Caki2 (cell line): ENCODE measurements at regions not wholly inside any gene's neighbourhood (a gene's known extent, or its start where the extent isn't known, plus 50 kb on each side); places are given as distances from the start of the nearest gene placed in this dataset.

ENCODE experiments used
- DNase-seq: peaks from one replicate; pipeline ENCODE4 v3.0.0-alpha.2; 2015; ENCODE audit warnings: low read depth
- in situ Hi-C: cut with HindIII; loops from 2 replicates; pipeline ENCODE4 v1.10.0; 2016; ENCODE audit warnings: low sequenced_read_pairs, low pct_unique_long_range_greater_than_20kb, mixed read lengths

DNA sequence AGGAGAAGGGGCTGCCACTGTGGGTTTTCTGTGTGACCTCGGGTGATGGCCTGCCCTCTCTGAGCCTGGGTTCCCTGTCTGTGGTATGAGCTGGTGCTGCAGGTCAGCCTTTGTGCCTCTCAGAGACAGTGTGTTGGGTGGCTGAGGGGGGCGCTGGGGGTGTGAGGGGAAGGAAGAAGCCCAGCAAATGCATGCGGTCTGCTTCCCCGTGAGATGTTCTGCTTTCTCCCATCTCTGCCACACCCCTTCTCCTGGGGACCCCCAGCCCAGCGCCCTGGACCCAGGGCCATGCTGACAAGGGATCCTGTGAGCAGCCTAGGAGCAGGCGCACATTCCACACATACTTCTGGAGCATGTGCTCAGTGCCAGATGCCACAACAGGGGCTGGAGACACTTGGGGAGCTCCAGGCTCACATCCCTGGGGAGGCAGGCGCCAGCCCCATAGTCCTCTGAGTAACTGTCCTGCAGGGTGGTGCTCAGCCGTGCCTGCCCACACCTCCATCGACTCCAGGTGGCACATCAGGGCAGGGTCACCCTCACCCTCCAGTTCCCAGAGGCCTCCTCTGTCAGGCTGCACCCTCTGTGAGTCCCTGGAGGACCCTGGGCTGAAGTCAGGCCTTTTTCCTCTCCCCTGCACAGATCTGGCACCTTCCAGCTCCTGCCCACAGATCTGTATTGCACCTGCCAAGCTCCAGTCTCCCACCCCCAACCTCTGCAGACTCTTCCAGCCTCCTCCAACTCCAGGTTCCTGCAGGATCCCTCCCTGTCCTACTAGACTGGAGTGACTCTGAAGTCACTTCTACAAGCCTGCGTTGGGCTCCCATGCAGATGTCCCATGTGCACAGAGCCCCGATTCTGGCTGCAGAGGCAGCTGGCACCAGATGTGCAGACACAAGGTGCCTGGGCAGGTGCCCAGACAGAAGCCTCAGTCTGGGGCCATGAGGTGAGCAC lies 205.6 kb downstream of the KIF26A start:
- DNase-seq: no peak
- in situ Hi-C loops: no loop called here

DNA sequence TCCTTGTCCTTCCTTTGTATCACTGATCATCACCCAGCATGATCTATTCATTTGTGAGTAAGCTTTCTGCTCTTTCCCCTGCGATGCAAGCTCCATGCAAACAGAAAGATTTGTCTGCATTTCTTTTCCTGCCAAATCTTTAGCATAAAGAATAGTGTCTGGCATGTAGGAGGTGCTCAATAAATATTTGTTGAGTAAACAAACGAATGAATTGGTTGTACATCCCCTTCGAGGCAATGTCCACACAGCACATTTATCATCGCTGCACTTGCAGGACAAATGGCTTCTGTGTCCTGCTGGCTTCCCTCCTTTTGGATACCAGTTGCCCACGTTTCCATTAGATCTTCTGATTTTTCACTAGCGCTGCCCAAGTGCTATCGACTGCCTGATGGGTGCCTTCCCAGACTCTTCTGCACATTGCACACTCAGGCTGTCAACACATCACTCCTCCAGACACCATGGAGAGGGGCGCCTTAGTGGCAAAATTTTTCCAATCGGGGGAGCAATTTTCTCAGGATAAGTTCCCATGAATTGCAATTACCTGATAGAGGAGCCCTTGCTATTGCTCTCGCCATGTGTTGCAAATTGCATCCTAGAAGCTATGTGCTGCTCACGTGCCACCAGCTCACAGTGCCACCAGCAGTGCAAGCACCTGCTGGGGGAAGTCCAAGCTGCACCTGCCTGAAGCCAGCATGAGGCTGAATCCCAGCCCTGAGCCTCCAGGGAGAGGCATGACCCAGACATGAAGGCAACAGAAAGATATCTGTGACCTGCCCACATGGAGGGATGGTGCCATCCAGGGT lies 206.6 kb downstream of the KIF26A start:
- no peak for DNase-seq
- in situ Hi-C loops: no loop called here

DNA sequence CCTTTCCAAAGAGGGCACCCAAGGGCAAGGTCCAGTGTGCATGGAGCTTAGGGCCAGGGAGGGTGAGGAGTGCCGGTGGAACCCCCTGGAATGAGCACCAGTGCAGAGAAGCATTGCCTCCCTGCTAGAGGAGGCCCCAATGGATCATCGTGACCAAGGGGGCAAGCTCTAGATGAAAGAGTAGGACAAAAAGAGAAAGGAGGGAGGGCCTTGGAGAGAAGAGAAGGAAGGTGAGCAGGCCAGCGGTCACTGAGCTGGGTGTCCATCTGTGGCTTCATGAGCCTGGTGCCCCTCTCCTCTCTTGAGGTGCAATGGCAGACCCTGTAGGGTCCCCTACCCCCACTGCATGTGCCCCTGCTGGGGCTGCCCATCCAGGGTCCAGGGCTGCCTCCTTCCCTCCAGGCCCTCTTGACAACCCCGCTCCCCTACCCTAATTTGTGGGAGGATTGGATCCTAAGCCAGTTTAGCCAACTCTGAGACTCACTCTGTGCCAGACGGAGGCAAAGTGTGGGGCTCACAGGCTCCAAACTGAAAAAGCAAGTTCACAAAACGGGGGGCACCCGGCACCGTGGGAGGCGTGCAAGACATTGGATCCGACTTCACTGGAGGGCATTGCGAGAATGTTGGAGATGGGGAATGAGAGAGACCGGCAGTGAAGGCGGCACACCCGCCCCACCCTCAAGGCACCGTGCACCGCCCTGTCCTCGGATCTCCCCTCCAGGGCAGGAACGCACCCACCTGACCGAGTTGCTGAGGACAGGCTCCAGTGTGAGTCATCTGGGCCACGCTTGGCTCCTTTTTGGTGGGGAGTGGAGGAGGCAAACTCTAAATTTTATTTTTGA lies 207.5 kb downstream of the KIF26A start:
- in situ Hi-C loops: no loop called here

DNA sequence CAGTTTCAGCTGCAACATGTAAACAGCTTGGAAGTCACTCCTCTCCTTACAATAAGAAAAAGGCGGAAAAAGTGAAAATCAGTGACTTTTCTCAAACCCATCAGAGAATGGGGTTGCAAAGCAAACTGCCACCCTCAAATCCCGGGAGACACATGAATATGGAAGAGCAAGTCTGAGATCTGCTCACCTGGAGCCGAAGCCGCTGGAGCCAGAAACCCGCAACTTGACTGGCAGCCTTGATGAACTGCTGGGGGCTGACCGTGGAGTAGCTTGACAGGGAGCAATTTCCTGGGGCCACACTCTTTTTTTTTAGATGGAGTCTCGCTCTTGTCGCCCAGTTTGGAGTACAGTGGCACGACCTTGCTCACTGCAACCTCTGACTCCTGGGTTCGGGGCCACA lies 208.2 kb downstream of the KIF26A start:
- in situ Hi-C loops: no loop called here
- no peak for DNase-seq

More for the DNA sequence above, 207.5 kb downstream of the KIF26A start:
- DNase-seq: no peak

DNA sequence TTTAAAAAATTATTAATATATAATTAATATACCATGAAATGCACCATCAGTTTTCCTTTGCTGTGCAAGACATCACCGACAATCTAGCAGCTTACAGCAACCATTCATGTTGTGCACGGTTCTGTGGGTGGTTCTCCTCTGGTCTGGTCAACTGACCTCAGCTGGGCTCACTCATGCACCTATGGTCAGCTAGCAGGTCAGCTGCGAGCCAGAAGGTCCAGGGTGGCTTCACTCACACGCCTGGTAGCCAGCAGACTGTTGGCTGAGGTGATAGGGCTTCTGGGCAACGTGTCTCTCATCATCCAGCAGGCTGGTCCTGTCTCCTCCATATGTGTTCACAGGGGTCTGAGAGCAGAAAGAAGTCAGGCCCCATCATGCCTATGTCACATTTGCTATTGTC lies 210.4 kb downstream of the KIF26A start:
- in situ Hi-C loops: no loop called here
- no peak for DNase-seq

DNA sequence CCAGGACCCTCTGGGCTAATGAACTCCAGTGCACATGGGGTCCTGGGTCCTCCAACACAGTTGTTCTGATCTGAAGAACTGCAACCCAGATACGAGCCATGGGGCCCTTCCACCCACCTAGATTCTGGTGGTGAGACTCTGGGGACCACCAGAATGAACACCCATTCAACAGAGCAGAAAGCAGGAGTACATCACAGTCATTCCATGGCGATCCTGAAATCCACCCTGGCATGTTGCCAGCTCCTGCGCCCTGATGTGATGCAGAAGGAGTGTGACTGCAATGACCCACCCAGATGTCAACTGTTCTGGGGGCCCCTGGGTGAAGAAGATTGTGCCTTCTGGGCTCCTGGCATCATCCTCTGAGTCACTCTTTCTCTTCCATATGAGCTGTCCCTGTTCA lies 211.6 kb downstream of the KIF26A start:
- in situ Hi-C loops: no loop called here
- no peak for DNase-seq

DNA sequence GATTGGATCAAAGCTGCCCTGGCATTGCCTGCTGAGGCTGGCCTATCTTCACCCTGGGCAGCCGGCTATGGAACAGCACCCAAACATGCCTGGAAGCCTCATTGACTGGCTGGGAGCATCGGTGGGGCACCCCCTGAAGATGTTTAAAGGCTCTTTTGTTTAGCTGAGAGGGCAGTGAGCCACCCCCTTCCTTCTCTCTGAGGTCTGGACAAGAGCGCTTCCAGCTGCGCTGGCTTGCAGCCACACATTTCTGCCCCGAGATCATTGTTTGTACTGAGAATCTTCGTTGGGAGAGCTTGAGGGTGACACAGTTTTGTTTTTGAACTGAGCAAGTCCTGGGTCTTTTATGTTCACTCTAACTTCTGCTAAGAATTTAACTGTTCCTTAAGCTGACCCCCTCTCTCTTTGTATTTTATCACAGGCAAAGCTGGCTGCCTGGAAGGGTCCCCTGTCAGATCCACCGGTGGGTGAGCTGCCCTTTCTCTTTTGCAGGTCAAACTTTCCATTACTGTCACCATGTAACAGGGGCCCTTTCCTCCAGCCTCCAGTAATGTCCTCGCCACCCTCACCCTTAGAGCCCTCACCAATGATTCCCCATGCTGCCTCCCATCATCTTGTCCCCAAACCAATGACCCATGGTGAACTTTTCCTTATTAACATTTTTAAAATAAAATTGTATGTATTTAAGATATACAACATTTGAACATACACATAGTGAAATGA lies 212.2 kb downstream of the KIF26A start:
- DNase-seq: no peak
- in situ Hi-C loops: no loop called here

DNA sequence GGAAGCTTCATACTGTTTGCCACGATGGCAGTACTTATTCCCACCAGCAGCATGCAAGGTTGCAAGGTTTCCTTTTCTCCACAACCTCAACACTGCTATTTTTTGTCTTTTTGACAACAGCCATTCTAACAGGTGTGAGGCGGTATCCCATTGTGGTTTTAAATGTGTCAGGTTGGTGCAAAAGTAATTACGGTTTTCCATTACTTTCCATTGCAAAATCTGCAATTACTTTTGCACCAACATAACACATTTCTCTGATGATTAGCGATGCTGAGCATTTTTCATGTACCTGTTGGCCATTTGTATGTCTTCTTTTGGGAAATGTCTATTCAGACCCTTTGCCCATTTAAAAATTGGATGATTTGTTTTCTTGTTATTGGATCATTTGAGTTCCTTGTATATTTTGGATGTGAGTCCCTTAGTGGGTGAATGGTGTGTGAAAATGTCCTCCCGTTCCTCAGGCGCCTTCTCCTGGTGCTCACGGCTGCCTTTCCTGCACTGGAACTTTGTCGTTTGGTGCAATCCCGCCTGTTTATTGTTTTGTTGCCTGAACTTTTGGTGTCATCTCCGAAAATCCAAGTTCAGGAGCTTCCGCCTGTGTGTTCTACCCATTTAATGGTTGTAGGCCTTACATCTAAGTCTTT lies 213.6 kb downstream of the KIF26A start:
- in situ Hi-C loops: no loop called here
- DNase-seq: no peak

DNA sequence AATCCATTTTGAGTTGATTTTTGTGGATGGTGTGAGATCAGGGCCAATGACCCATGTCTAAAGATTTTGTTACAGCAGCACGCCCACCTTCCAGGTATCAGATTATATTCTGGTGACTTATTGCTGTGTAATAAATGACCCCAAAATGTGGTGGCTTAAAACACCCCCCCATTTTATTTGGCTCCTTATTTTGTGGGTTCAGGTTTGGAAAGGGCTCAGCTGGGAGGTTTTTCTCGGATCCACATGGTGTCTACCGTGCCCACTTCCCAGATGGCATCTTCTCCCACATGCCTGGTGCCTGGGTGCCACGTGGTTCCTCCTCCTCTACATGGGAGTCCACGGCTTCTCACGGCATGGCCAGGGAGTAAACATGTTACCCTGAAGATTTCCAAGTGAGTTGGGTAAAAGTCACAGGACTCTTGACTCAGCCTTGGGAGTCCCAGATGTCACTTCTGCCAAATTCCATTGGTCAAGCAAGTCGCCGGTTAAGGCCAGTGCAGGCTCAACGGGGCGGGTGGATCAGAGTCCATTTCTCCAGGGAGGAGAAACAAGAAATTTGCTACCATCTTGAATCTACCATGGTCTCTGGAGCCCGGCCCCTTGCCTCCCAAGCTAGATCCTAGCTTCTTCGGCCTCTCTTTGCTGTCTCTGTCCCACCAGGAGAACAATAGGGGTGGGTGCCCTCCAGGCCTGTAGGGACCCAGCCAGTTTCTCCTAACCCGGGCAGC lies 214.3 kb downstream of the KIF26A start:
- DNase-seq: no peak
- in situ Hi-C loops: no loop called here

DNA sequence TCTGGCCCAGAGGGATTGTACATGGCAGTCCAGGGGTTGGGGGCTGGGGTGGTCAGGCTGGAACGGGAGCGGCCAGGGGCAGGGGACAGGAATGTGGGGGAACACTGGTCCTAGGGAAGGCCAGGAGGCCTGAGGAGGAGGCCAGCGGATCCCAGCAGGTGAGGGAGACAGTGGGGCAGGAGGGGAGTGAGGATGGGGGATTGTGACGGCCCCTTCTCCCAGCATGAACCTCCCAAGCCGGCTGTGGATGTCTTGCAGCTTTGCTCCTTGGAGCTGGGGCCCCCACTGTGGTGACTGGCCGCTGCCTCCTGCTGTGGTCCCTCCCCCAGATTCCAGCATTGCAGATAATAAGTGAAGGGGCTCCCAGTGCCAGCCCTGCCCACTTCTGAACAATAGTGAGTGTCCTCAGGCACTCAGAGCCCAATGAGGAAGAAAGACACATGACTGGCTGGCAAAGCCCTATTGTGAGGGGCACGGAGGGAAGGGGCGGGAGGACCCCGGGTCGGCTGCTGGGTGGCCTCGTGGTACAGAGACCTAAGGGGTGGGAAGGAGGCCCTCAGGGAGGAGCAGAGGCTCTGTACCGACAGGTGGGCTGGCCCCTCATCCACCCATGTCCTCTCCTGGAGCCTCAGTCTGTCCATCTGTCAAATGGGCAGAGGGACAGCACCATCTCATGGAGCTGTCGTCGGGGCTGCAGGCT lies 215.0 kb downstream of the KIF26A start:
- in situ Hi-C loops: no loop called here
- no peak for DNase-seq

DNA sequence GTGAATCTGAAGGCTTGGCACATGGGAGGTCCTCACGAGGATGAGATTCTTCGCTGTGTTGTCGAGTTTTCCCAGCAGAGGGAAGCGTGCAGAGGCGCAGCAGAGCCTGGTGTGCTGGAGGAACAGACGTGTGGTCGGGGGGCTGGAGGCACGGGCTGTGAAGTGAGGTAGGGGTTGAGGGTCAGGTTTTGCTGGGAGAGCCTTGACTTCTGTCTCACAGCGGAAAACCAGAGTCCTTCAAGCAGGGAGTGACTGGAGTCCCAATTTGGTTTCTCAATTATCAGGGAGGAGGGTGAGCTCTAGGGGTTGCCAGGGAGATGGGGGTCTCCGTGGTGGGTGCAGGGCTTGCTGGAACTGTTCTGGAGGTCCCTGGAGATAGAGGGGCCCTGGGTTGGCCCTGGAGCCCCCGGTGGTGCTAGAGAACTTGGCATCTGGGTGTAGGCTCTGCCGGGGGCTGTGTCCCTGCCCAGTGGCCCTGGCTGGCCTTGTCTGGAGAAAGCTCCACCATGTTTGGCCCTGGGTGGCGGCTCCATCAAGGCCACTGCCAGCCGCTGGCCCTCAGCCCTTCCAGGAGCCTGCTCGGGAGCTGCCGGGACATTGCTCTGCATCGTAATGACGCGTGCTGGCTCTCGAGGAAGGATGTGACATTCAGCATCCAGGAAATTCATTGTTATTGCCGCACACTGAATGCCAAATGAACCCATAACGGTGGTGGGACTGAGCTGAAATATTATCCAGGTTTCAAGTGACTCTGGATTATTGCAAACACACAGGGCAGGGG lies 215.7 kb downstream of the KIF26A start:
- in situ Hi-C loops: no loop called here

DNA sequence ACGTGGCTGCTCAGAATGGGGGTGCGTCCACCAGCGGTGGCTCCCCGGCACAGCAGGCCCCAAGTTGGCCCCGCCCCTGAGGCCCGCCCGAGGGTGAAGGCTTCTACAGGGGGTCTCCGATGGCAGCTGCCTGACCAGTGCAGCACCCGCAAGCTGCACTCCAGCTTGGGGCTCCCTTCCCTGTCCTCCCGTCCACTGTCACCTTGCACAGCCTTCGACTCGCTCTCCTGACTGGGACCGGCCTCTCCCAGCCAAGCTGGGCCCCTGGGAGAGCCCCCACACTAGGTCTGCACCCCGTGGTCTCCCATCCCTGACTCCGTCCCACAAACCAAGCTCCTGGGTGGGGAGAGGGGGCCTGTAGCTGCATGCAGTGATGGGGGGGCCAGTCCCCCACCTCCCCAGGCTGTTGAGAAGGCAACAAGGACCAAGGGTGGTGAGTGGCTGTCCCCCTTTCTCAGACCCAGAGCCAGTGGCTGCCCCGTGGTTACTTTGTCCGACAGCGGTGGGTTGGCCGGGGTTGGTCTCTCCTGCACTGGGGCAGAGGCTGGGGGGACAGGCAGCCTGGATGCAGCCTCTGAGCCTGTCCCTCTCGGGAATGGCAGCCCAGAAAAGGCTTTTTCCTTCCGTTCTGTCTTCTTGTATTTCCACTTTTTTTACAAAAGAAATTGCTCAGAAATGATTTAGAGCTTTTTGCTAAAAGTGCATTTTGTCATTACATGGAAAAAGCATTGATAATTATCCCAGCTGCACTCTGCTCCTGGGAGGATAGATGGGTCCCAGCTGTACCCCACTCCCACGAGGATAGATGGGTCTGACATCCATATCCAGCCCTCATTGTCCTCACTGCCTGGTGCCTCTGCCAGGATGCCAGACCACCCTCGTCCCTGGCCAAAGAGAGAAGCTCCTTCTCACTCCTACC lies 217.0 kb downstream of the KIF26A start:
- no peak for DNase-seq
- in situ Hi-C loops: no loop called here

More for the DNA sequence above, 215.7 kb downstream of the KIF26A start:
- no peak for DNase-seq

DNA sequence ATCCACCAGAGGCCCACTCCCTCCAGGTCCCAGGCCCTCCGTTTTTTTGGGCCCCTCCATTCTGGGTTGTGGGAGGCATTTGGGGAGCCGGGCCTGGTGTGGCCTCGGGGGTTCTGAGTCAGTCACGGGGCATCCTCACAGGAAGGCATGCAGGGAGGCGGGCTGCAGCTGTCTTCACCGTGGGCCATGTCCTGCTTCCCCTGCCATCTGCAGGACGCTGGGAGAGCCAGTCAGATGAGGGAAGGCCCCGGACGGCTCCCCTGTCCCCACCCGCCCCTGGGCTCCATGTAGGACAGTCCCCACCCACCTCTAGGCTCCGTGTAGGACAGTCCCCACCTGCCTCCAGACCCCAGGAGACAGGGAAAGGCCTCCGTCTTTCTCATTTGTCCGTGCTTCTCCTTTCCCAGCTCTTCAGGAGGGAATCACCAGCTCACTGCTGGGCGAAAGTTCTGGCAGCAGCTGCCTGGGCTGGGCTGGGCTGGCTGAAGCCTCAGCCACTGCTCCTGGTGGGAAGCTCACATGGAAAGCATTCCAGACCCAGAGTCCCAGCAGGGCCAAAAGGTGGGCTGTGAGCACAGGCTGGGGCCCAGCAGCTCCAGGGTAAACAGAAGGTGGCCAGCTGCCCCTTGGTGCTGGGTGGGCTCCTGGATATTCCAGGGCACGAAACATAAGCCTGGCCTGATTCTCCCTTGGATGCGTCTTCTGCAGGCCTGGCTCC lies 217.8 kb downstream of the KIF26A start:
- DNase-seq: no peak
- in situ Hi-C loops: no loop called here
